ENCODE measurements at regions not wholly inside any gene's neighbourhood (a gene's known extent, or its start where the extent isn't known, plus 50 kb on each side); places are given as distances from the start of the nearest gene placed in this dataset.

- no peak for TF ChIP-seq SMC3 (IDR thresholded peaks at IDR 0.05; ENCODE audit: borderline replicate concordance, low read length)
- TF ChIP-seq NFYB (IDR thresholded peaks at IDR 0.05; ENCODE audit: insufficient read depth, low read depth, low read length), result no peak
Observed at GRCh38 chr5:36374266-36374862, 72.7 kb upstream of the RANBP3L start (continued).

GRCh38 chr5:36377192-36377591 lies 75.5 kb upstream of the RANBP3L start:
- no peaks in the 10 kb centered on the region for H3K4me1 ChIP-seq (ENCODE audit: control insufficient read depth, insufficient read depth, low read length)
- H4K20me1 ChIP-seq (ENCODE audit: control insufficient read depth, insufficient read depth), result no peaks in the 10 kb centered on the region
- no peak for TF ChIP-seq ZZZ3 (IDR thresholded peaks at IDR 0.05; ENCODE audit: control insufficient read depth, insufficient read length, low read depth)
- FAIRE-seq (no peak), DNase-seq (ENCODE audit: low read depth, low spot score) (no peak), ATAC-seq (no peak)
- 0 out of 2 replicates have a peak overlapping the region, but pooled peaks have one; percentile 12 for H3K4me2 ChIP-seq (ENCODE audit: control insufficient read depth, insufficient read depth)
- H3K79me2 ChIP-seq (ENCODE audit: control insufficient read depth, insufficient read depth, low read length), result no peaks in the 10 kb centered on the region
- H2AFZ ChIP-seq (ENCODE audit: control insufficient read depth, low read depth, low read length), result no peak overlapping the region; the same call in 1 of the 2 replicates
- in situ Hi-C loops (cut with MboI) (no loop called here), intact Hi-C loops (cut with micrococcal nuclease; ENCODE audit: unreplicated experiment) (no loop called here)
- H3K4me3 ChIP-seq, result no peak overlapping the region
- ChIA-PET POLR2A (no interaction called here), SMC1A (ENCODE audit: uncharacterized antibody, unreplicated experiment) (no interaction called here), RAD21 (ENCODE audit: unreplicated experiment) (no interaction called here), CTCF (interaction anchor here (0.7 kb wide), 1 partner anchor 27 kb away, joined by 4 read pairs; no protein-coding TSS in a partner anchor)
- WGBS (ENCODE audit: insufficient coverage, insufficient replicate concordance, low lambda C conversion rate, missing lambda C conversion rate), result 0% methylated on average over 2 of the region's 2 CpGs
- H3K9me3 ChIP-seq (replicated peaks; ENCODE audit: control insufficient read depth, insufficient read depth, low read length), result no peaks in the 10 kb centered on the region
- no peaks in the 10 kb centered on the region for H3K36me3 ChIP-seq (ENCODE audit: control insufficient read depth in 2 of 2, insufficient read depth in 2 of 2, low read length in 1 of 2)
- no peaks in the 10 kb centered on the region for H3K27me3 ChIP-seq (replicated peaks in 1 of 2; ENCODE audit: control insufficient read depth in 2 of 2, insufficient read depth in 2 of 2, low read length in 1 of 2)
- no peak overlapping the region for H3K27ac ChIP-seq (ENCODE audit: control insufficient read depth, insufficient read depth)
- H3K9ac ChIP-seq (ENCODE audit: control insufficient read depth, insufficient read depth, low read length), result no peak overlapping the region
- BruUV-seq (replicated peaks), result no TSS peak

GRCh38 chr5:36378551-36378950 lies 76.8 kb upstream of the RANBP3L start:
- no peak for TF ChIP-seq FOXM1 (IDR thresholded peaks at IDR 0.05; ENCODE audit: low read depth, low read length)
- TF ChIP-seq MYC (IDR thresholded peaks at IDR 0.05; ENCODE audit: insufficient read depth, insufficient read length, insufficient replicate concordance, low read length, severe bottlenecking), result no peak
- no peak for TF ChIP-seq E2F4 (IDR thresholded peaks at IDR 0.05; ENCODE audit: low read depth, low read length)
- TF ChIP-seq RB1 (IDR thresholded peaks at IDR 0.05; ENCODE audit: borderline replicate concordance), result no peak
- no peak for TF ChIP-seq YY1 (IDR thresholded peaks at IDR 0.05; ENCODE audit: low read depth, low read length)
- no peak for TF ChIP-seq ELK1 (IDR thresholded peaks at IDR 0.05; ENCODE audit: low read depth, low read length)
- no peak for TF ChIP-seq SPI1 (IDR thresholded peaks at IDR 0.05; ENCODE audit: borderline replicate concordance, insufficient read depth, low read depth, low read length)
- TF ChIP-seq CHD2 (IDR thresholded peaks at IDR 0.05; ENCODE audit: borderline replicate concordance, low read depth, low read length), result no peak
- TF ChIP-seq RAD21 (IDR thresholded peaks at IDR 0.05; ENCODE audit: insufficient read depth, low read depth, low read length), result no peak
- no peak for TF ChIP-seq SMARCA5 (IDR thresholded peaks at IDR 0.05)
- no peak for TF ChIP-seq TBL1XR1 (IDR thresholded peaks at IDR 0.05; ENCODE audit: low read depth, low read length)
- TF ChIP-seq TCF3 (IDR thresholded peaks at IDR 0.05; ENCODE audit: borderline replicate concordance, insufficient read depth, low read depth, low read length), result no peak
- H3K4me2 ChIP-seq (ENCODE audit: control insufficient read depth, insufficient read depth), result no peak overlapping the region
- no peak overlapping the region for H3K9ac ChIP-seq (ENCODE audit: control insufficient read depth, insufficient read depth, low read length)
- no peaks in the 10 kb centered on the region for H4K20me1 ChIP-seq (ENCODE audit: control insufficient read depth, insufficient read depth)
- intact Hi-C loops (cut with micrococcal nuclease; ENCODE audit: unreplicated experiment), result no loop called here
- ChIA-PET POLR2A (no interaction called here), CTCF (no interaction called here), RAD21 (ENCODE audit: unreplicated experiment) (no interaction called here), SMC1A (ENCODE audit: uncharacterized antibody, unreplicated experiment) (no interaction called here)
- H3K27me3 ChIP-seq (replicated peaks in 1 of 2; ENCODE audit: control insufficient read depth in 2 of 2, insufficient read depth in 2 of 2, low read length in 1 of 2), result no peaks in the 10 kb centered on the region
- no peak overlapping the region for H3K27ac ChIP-seq (ENCODE audit: control insufficient read depth, insufficient read depth)
- in situ Hi-C loops (cut with MboI), result no loop called here
- no peak overlapping the region for H3K4me3 ChIP-seq
- no peaks in the 10 kb centered on the region for H3K4me1 ChIP-seq (ENCODE audit: control insufficient read depth, insufficient read depth, low read length)
- no peaks in the 10 kb centered on the region for H3K79me2 ChIP-seq (ENCODE audit: control insufficient read depth, insufficient read depth, low read length)
- no peak overlapping the region for H2AFZ ChIP-seq (ENCODE audit: control insufficient read depth, low read depth, low read length)
- ATAC-seq (no peak), FAIRE-seq (no peak), DNase-seq (ENCODE audit: low read depth, low spot score) (no peak)
- WGBS (ENCODE audit: insufficient coverage, insufficient replicate concordance, low lambda C conversion rate, missing lambda C conversion rate), result 77% methylated on average over 1 of the region's 1 CpG
- H3K9me3 ChIP-seq (replicated peaks; ENCODE audit: control insufficient read depth, insufficient read depth, low read length), result no peaks in the 10 kb centered on the region
- no peaks in the 10 kb centered on the region for H3K36me3 ChIP-seq (ENCODE audit: control insufficient read depth in 2 of 2, insufficient read depth in 2 of 2, low read length in 1 of 2)
- no TSS peak for BruUV-seq (replicated peaks)
